ENCODE measurements at regions not wholly inside any gene's neighbourhood (a gene's known extent, or its start where the extent isn't known, plus 50 kb on each side); places are given as distances from the start of the nearest gene placed in this dataset.

DNA sequence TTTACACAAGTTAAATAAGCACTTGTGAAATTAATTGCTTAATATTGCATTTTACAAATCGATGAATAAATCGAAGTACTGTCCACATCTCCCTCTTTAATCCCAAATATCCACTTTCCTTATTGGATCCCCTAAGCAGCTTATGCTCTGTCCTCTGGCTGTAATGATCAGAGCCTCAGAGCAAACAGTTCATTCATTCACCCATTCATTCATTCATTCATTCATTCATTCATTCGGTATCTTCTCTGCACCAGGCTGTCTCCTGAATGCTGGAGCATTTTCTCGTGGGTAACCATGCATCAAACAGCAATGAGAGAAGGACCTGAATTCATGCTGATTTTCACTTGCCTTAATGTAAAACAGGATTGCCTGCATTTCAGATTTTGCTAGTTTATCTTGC, 69.5 kb upstream of the IGSF21 start:
- Histone ChIP-seq H3K4me3 (ENCODE audit: low read depth, low read length) (no peak overlapping the region), H3K27me3 (ENCODE audit: insufficient read depth, low read length) (no peaks in the 10 kb centered on the region)

DNA sequence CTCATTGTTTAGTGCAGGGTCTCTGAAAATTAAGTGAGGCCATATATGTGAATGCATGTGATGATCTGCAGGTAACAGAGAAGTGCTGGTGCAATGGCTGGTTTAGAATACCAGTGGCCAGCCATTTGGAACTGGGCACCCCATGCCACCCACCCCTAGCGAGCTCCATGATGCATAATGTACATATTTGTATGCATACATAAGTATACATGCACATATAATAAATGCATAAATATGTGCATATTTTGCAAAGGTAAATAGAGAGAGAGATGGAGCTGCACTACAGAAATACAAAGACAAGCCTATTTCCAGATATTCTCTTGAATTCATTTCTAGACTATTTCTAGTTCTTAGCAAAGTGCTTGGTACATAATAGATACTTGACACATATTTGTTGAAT, 68.5 kb upstream of the IGSF21 start:
- no peaks in the 10 kb centered on the region for H3K79me2 ChIP-seq (ENCODE audit: control insufficient read depth, insufficient read depth, low read length, unreplicated experiment)
- no peak overlapping the region for H2AFZ ChIP-seq (ENCODE audit: low read length, unreplicated experiment)
- no peak overlapping the region for H3K4me3 ChIP-seq (ENCODE audit: low read depth, low read length)
- H3K27me3 ChIP-seq (ENCODE audit: insufficient read depth, low read length) = no peaks in the 10 kb centered on the region
- no peaks in the 10 kb centered on the region for H3K36me3 ChIP-seq (ENCODE audit: insufficient read depth, low read length)
- H3K4me1 ChIP-seq (ENCODE audit: control insufficient read depth, insufficient read depth, low read length, unreplicated experiment) = no peaks in the 10 kb centered on the region
- H3K27ac ChIP-seq (ENCODE audit: low read depth, low read length) = no peak overlapping the region

More for the DNA sequence above, 69.5 kb upstream of the IGSF21 start:
- Histone ChIP-seq H3K79me2 (ENCODE audit: control insufficient read depth, insufficient read depth, low read length, unreplicated experiment) (no peaks in the 10 kb centered on the region), H2AFZ (ENCODE audit: low read length, unreplicated experiment) (no peak overlapping the region), H3K27ac (ENCODE audit: low read depth, low read length) (no peak overlapping the region), H3K36me3 (ENCODE audit: insufficient read depth, low read length) (no peaks in the 10 kb centered on the region), H3K4me1 (ENCODE audit: control insufficient read depth, insufficient read depth, low read length, unreplicated experiment) (no peaks in the 10 kb centered on the region)

DNA sequence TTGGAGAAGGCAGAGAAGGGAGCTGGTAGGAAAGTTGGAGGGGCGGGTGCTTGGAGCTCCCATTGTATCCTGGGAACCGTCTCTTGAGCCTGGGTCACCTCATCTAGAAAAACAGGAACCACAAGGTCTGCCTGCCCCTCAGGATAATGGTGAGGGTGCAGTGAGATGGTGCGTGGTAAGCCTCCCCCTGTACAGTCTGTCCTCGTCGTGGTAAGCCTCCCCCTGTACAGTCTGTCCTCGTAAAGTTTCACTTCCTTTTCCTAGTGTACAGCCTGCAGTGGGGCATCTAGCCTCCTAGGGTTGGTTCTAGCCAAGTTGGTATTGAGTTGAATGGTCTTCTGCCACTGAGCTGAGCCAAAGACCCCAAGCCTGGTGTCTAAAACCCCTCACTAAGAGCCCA, 66.5 kb upstream of the IGSF21 start:
- no peaks in the 10 kb centered on the region for H3K36me3 ChIP-seq (ENCODE audit: insufficient read depth, low read length)
- no peaks in the 10 kb centered on the region for H3K27me3 ChIP-seq (ENCODE audit: insufficient read depth, low read length)
- no peak overlapping the region for H3K27ac ChIP-seq (ENCODE audit: low read depth, low read length)
- no peaks in the 10 kb centered on the region for H3K79me2 ChIP-seq (ENCODE audit: control insufficient read depth, insufficient read depth, low read length, unreplicated experiment)
- no peaks in the 10 kb centered on the region for H3K4me1 ChIP-seq (ENCODE audit: control insufficient read depth, insufficient read depth, low read length, unreplicated experiment)
- no peak overlapping the region for H2AFZ ChIP-seq (ENCODE audit: low read length, unreplicated experiment)
- no peak overlapping the region for H3K4me3 ChIP-seq (ENCODE audit: low read depth, low read length)

DNA sequence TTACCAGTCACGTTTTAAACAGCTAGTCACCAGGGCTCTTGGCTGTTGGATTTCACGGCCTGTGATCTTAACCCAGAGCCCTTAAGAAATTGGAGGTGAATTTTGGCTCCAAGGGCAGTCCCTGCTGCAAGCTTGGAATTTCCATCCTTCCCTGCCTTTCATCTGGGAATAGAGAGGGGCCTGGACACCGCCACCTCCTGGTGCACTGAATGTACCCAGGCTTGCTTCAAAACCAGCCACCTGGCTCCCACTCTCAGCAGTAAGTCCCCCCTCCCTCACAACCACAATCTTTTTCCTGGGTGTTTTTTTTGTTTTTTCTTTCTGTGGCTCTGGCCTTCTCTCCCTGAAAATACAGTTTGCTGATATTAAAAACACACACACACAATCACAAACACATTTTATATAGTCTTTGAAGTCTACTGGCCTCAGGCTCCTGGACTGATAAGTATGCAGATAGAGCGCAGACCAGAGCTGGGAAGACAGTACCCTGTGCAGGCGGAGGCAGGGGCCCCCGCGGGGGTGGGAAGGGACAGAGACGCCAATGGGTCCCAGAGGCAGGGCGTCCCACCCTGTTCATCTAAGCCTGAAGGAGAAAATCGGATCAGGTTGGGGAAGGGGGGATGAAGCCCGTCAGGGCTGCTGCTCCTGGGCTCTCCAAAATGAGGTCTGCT, 65.8 kb upstream of the IGSF21 start:
- Histone ChIP-seq H2AFZ (ENCODE audit: low read length, unreplicated experiment) (no peak overlapping the region), H3K27me3 (ENCODE audit: insufficient read depth, low read length) (no peaks in the 10 kb centered on the region)

GRCh38 chr1:18043871-18044270, 63.7 kb upstream of the IGSF21 start:
- Histone ChIP-seq H3K27ac (ENCODE audit: low read depth, low read length) (no peak overlapping the region), H3K79me2 (ENCODE audit: control insufficient read depth, insufficient read depth, low read length, unreplicated experiment) (no peaks in the 10 kb centered on the region), H2AFZ (ENCODE audit: low read length, unreplicated experiment) (no peak overlapping the region), H3K4me3 (ENCODE audit: low read depth, low read length) (no peak overlapping the region), H3K36me3 (ENCODE audit: insufficient read depth, low read length) (no peaks in the 10 kb centered on the region), H3K27me3 (ENCODE audit: insufficient read depth, low read length) (no peaks in the 10 kb centered on the region), H3K4me1 (ENCODE audit: control insufficient read depth, insufficient read depth, low read length, unreplicated experiment) (no peaks in the 10 kb centered on the region)

More for the DNA sequence above, 65.8 kb upstream of the IGSF21 start:
- H3K4me3 ChIP-seq (ENCODE audit: low read depth, low read length) = no peak overlapping the region
- H3K36me3 ChIP-seq (ENCODE audit: insufficient read depth, low read length) = no peaks in the 10 kb centered on the region
- H3K27ac ChIP-seq (ENCODE audit: low read depth, low read length) = no peak overlapping the region
- H3K4me1 ChIP-seq (ENCODE audit: control insufficient read depth, insufficient read depth, low read length, unreplicated experiment) = no peaks in the 10 kb centered on the region
- H3K79me2 ChIP-seq (ENCODE audit: control insufficient read depth, insufficient read depth, low read length, unreplicated experiment) = no peaks in the 10 kb centered on the region

DNA sequence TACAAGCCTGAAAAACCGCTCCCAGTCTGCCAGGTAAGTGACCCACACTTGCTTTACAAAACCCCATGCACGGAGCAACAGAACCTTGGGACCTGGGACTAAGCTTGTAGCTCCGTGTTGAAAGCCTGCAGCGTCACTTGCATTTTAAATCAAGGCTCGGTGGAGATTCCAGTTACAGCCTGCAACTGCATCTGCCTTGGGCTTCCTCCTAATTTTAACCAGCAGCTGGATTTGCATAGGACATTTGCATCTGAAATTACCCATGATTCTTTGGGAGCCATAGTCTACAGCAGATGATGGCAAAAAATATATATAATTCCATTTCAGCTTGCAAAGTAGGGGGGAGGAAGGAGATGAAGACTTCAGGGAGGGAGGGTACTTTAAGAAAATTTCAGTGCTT, 62.4 kb upstream of the IGSF21 start:
- H2AFZ ChIP-seq (ENCODE audit: low read length, unreplicated experiment) = no peak overlapping the region
- no peak overlapping the region for H3K4me3 ChIP-seq (ENCODE audit: low read depth, low read length)
- no peaks in the 10 kb centered on the region for H3K79me2 ChIP-seq (ENCODE audit: control insufficient read depth, insufficient read depth, low read length, unreplicated experiment)
- no peaks in the 10 kb centered on the region for H3K27me3 ChIP-seq (ENCODE audit: insufficient read depth, low read length)
- no peaks in the 10 kb centered on the region for H3K4me1 ChIP-seq (ENCODE audit: control insufficient read depth, insufficient read depth, low read length, unreplicated experiment)
- H3K36me3 ChIP-seq (ENCODE audit: insufficient read depth, low read length) = no peaks in the 10 kb centered on the region
- no peak overlapping the region for H3K27ac ChIP-seq (ENCODE audit: low read depth, low read length)

GRCh38 chr1:18045621-18046020, 62.0 kb upstream of the IGSF21 start:
- Histone ChIP-seq H3K27me3 (ENCODE audit: insufficient read depth, low read length) (no peaks in the 10 kb centered on the region), H3K36me3 (ENCODE audit: insufficient read depth, low read length) (no peaks in the 10 kb centered on the region), H2AFZ (ENCODE audit: low read length, unreplicated experiment) (no peak overlapping the region), H3K79me2 (ENCODE audit: control insufficient read depth, insufficient read depth, low read length, unreplicated experiment) (no peaks in the 10 kb centered on the region), H3K4me3 (ENCODE audit: low read depth, low read length) (no peak overlapping the region), H3K27ac (ENCODE audit: low read depth, low read length) (no peak overlapping the region), H3K4me1 (ENCODE audit: control insufficient read depth, insufficient read depth, low read length, unreplicated experiment) (no peaks in the 10 kb centered on the region)

GRCh38 chr1:18047122-18047521, 60.5 kb upstream of the IGSF21 start:
- H3K4me1 ChIP-seq (ENCODE audit: control insufficient read depth, insufficient read depth, low read length, unreplicated experiment) = no peaks in the 10 kb centered on the region
- no peak overlapping the region for H3K27ac ChIP-seq (ENCODE audit: low read depth, low read length)
- H2AFZ ChIP-seq (ENCODE audit: low read length, unreplicated experiment) = no peak overlapping the region
- H3K27me3 ChIP-seq (ENCODE audit: insufficient read depth, low read length) = no peaks in the 10 kb centered on the region
- no peak overlapping the region for H3K4me3 ChIP-seq (ENCODE audit: low read depth, low read length)
- H3K36me3 ChIP-seq (ENCODE audit: insufficient read depth, low read length) = no peaks in the 10 kb centered on the region
- H3K79me2 ChIP-seq (ENCODE audit: control insufficient read depth, insufficient read depth, low read length, unreplicated experiment) = no peaks in the 10 kb centered on the region

DNA sequence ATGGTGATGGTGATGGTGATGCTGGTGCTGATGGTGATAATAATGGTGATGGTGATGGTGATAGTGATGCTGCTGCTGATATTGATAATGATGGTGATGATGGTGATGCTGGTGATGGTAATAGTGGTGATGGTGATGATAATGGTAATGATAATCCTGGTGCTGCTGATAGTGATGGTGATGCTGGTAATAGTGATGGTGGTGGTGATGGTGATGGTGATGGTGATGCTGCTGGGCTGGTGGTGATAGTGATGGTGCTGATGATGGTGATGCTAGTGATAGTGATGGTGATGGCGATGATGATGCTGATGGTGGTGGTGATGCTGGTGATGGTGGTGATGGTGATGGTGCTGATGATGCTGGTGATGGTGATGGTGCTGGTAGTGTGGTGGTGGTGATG, 58.4 kb upstream of the IGSF21 start:
- Histone ChIP-seq H3K4me1 (ENCODE audit: control insufficient read depth, insufficient read depth, low read length, unreplicated experiment) (no peaks in the 10 kb centered on the region), H3K27me3 (ENCODE audit: insufficient read depth, low read length) (no peaks in the 10 kb centered on the region), H3K27ac (ENCODE audit: low read depth, low read length) (no peak overlapping the region), H3K36me3 (ENCODE audit: insufficient read depth, low read length) (no peaks in the 10 kb centered on the region), H2AFZ (ENCODE audit: low read length, unreplicated experiment) (no peak overlapping the region), H3K4me3 (ENCODE audit: low read depth, low read length) (no peak overlapping the region), H3K79me2 (ENCODE audit: control insufficient read depth, insufficient read depth, low read length, unreplicated experiment) (no peaks in the 10 kb centered on the region)

- no peaks in the 10 kb centered on the region for H3K27me3 ChIP-seq (ENCODE audit: insufficient read depth, low read length)
- no peaks in the 10 kb centered on the region for H3K79me2 ChIP-seq (ENCODE audit: control insufficient read depth, insufficient read depth, low read length, unreplicated experiment)
- no peak overlapping the region for H3K27ac ChIP-seq (ENCODE audit: low read depth, low read length)
- H3K4me1 ChIP-seq (ENCODE audit: control insufficient read depth, insufficient read depth, low read length, unreplicated experiment) = no peaks in the 10 kb centered on the region
- no peak overlapping the region for H3K4me3 ChIP-seq (ENCODE audit: low read depth, low read length)
- no peaks in the 10 kb centered on the region for H3K36me3 ChIP-seq (ENCODE audit: insufficient read depth, low read length)
- no peak overlapping the region for H2AFZ ChIP-seq (ENCODE audit: low read length, unreplicated experiment)
Observed at GRCh38 chr1:18052671-18053070, 54.9 kb upstream of the IGSF21 start.

- H3K36me3 ChIP-seq (ENCODE audit: insufficient read depth, low read length) = no peaks in the 10 kb centered on the region
- H3K27me3 ChIP-seq (ENCODE audit: insufficient read depth, low read length) = no peaks in the 10 kb centered on the region
- H3K27ac ChIP-seq (ENCODE audit: low read depth, low read length) = no peak overlapping the region
Observed at GRCh38 chr1:18055156-18055555, 52.4 kb upstream of the IGSF21 start.

More at GRCh38 chr1:18055156-18055555, 52.4 kb upstream of the IGSF21 start:
- H2AFZ ChIP-seq (ENCODE audit: low read length, unreplicated experiment) = no peak overlapping the region
- no peak overlapping the region for H3K4me3 ChIP-seq (ENCODE audit: low read depth, low read length)
- no peaks in the 10 kb centered on the region for H3K4me1 ChIP-seq (ENCODE audit: control insufficient read depth, insufficient read depth, low read length, unreplicated experiment)
- no peaks in the 10 kb centered on the region for H3K79me2 ChIP-seq (ENCODE audit: control insufficient read depth, insufficient read depth, low read length, unreplicated experiment)
